ENCODE measurements at regions not wholly inside any gene's neighbourhood (a gene's known extent, or its start where the extent isn't known, plus 50 kb on each side); places are given as distances from the start of the nearest gene placed in this dataset.

DNA sequence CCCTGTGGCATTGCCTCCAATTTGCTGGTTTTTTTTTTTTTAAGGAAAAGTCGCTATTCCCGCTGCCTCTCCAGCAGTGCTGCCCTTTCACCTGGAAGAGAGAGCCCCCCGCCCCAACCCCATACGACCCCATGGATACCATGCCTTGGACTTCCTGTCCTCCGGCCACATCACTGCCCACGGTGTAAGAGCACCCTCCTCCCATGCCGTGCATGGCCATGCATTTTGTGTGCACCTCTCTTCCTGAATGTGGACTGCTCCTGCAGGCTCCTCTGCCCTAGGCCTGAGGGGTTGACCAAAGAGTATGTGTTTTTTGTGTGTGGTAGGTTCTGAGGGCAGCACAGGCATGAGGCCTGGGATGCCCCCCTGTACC is 65.6 kb upstream of the SPON1 start:
- Mint-ChIP-seq H3K27ac (no peak overlapping the region), H3K36me3 (ENCODE audit: insufficient read depth) (no peaks in the 10 kb centered on the region), H3K9me3 (ENCODE audit: low read depth) (no peaks in the 10 kb centered on the region), H3K4me1 (ENCODE audit: low read depth) (peaks cover 10% of the 10 kb centered on the region), H3K4me3 (ENCODE audit: low read depth) (no peak overlapping the region), H3K27me3 (peaks cover 9% of the 10 kb centered on the region)
- DNase-seq (ENCODE audit: low spot score, unreplicated experiment) = no peak
- no peak for TF ChIP-seq CTCF (IDR thresholded peaks at IDR 0.05; ENCODE audit: unreplicated experiment)

DNA sequence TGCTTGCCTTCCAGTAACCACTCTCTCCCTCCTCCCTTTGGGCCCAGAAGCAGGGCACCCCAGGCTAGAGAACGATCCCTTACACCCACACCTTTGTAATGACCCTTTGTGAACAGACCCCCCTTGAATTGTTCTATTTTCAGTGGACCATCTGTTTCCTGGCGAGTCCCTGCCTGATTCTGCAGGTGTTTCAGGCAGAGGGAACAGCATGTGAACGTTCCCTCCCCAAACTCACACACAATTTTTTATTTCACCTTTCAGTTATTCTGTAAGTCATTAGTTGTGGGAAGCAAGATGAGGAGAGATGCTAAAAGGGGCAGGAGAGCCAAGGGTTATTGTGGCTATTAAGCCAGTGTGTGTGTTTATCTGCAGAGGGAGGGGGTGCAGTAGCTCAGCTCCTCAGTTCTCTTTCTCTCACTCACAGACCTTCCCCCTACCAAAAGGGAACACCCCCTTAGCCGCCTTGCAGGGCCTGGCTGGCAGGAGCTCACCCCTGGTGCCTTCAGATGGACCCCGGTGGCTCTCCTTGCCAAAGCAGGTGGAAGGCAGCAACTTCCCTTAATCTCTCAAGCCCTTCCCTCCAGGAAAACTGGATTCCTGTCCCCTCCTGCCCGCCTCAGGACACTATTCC is 64.8 kb upstream of the SPON1 start:
- Mint-ChIP-seq H3K27ac (peak overlapping the region; percentile 62), H3K9me3 (ENCODE audit: low read depth) (no peaks in the 10 kb centered on the region), H3K27me3 (peaks cover 9% of the 10 kb centered on the region), H3K4me1 (ENCODE audit: low read depth) (peaks cover 10% of the 10 kb centered on the region), H3K36me3 (ENCODE audit: insufficient read depth) (no peaks in the 10 kb centered on the region), H3K4me3 (ENCODE audit: low read depth) (no peak overlapping the region)
- no peak for DNase-seq (ENCODE audit: low spot score, unreplicated experiment)
- no peak for TF ChIP-seq CTCF (IDR thresholded peaks at IDR 0.05; ENCODE audit: unreplicated experiment)

- Mint-ChIP-seq H3K27ac (no peak overlapping the region), H3K4me3 (ENCODE audit: low read depth) (no peak overlapping the region), H3K4me1 (ENCODE audit: low read depth) (peaks cover 10% of the 10 kb centered on the region), H3K27me3 (peaks cover 9% of the 10 kb centered on the region), H3K9me3 (ENCODE audit: low read depth) (no peaks in the 10 kb centered on the region), H3K36me3 (ENCODE audit: insufficient read depth) (no peaks in the 10 kb centered on the region)
- TF ChIP-seq CTCF (IDR thresholded peaks at IDR 0.05; ENCODE audit: unreplicated experiment) = no peak
- no peak for DNase-seq (ENCODE audit: low spot score, unreplicated experiment)
These were observed 62.9 kb upstream of the SPON1 start for GRCh38 chr11:13899603-13900002.

- H3K9me3 Mint-ChIP-seq (ENCODE audit: low read depth) = peaks cover 5% of the 10 kb centered on the region
- no peak overlapping the region for H3K27ac Mint-ChIP-seq
- DNase-seq (ENCODE audit: low spot score, unreplicated experiment) = no peak
- TF ChIP-seq CTCF (IDR thresholded peaks at IDR 0.05; ENCODE audit: unreplicated experiment) = no peak
- H3K36me3 Mint-ChIP-seq (ENCODE audit: insufficient read depth) = no peaks in the 10 kb centered on the region
- H3K27me3 Mint-ChIP-seq = peaks cover 9% of the 10 kb centered on the region
- no peak overlapping the region for H3K4me3 Mint-ChIP-seq (ENCODE audit: low read depth)
- peaks cover 5% of the 10 kb centered on the region for H3K4me1 Mint-ChIP-seq (ENCODE audit: low read depth)
These were observed 60.0 kb upstream of the SPON1 start for GRCh38 chr11:13902523-13902922.

DNA sequence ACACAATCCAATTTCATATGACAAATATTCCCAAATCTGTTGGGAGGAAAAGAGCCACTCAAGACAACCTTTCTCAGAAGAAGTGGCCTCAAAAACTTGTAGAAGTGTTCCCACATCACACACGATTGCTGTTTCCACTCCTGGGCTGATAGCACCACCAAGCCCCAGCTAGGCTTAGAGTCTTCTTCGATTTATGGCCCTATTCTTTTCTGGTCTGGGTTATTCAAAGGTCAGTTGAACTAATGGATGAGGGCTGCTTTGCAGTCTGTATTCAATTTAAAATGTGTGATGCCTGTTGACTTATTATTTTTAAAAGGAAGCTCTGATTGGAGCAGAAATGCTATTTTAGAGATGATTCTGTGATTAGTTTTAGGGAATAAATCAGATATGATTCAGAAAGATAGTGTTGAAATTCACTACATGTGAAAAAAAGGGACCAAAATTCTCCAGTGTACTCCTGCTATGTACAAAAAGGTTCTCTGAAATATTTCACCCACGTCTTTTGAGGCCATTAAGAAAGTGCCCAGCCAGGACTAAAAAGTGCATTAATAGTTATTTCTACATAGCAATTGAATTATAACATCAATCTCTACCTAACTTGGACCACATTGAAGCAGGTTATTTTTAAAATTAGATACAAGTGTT is 57.3 kb upstream of the SPON1 start:
- Mint-ChIP-seq H3K4me3 (ENCODE audit: low read depth) (no peak overlapping the region), H3K27ac (no peak overlapping the region), H3K4me1 (ENCODE audit: low read depth) (no peaks in the 10 kb centered on the region), H3K9me3 (ENCODE audit: low read depth) (peaks cover 5% of the 10 kb centered on the region), H3K27me3 (peaks cover 5% of the 10 kb centered on the region), H3K36me3 (ENCODE audit: insufficient read depth) (no peaks in the 10 kb centered on the region)
- TF ChIP-seq CTCF (IDR thresholded peaks at IDR 0.05; ENCODE audit: unreplicated experiment) = no peak
- DNase-seq (ENCODE audit: low spot score, unreplicated experiment) = no peak
